HG02938 (cell line): ENCODE measurements at regions not wholly inside any gene's neighbourhood (a gene's known extent, or its start where the extent isn't known, plus 50 kb on each side); places are given as distances from the start of the nearest gene placed in this dataset.

Experiments
- ATAC-seq: cut with Tn5 transposase; IDR thresholded peaks from one replicate; pipeline ENCODE4 v1.9.1; 2021; ENCODE audit warnings: mild to moderate bottlenecking, moderate library complexity; ENCODE audit not compliant: unreplicated experiment

DNA sequence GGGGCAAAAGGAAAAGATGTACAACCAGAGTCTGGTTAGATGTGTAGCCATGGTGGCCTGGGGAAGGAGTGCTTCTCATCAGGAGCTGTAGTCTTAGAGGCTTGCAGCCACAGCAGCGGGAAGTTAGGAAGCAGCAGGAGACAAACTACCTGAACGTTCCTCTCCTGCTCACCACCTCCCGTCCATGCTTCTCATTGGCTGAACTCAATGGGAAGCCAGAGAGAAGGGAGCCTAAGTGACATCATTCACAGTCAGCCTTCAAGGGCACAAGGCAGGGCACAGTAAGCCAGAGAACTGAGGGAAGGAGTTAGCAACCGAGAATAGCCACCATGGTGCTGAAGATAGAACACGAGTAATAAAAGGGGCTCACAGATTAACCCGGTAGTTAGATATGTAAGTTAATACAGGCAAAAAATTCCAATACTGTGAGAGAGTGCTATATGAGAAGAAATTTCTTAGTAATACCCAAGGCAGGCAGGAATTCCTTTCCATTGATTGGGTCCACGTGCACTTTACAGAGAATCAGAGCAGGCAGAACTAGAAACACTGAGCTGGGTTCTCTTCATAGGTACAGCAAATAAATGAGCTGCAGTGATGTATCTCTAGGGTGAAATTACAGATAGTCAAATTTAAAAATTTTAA lies 391.5 kb upstream of the DACH1 start:
- no peak for ATAC-seq

DNA sequence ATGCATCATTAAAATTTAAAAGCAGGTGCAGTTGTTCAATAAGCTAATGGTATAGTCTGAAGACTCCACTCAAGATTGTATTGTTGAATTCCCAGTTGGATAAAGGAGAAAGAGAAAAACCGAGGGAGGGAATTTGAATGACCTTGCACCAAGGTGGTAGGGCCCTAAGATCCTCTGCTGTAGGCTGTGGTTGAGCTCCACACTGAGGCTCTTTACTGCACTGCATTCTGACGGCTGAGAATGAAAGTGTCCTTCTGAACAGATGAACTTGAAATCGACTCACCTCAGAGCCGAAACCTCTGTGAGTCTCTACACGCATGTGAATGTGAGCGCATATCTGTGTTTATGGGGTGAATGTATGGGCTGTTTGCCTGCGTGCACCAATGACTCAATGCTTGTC lies 388.9 kb upstream of the DACH1 start:
- no peak for ATAC-seq

DNA sequence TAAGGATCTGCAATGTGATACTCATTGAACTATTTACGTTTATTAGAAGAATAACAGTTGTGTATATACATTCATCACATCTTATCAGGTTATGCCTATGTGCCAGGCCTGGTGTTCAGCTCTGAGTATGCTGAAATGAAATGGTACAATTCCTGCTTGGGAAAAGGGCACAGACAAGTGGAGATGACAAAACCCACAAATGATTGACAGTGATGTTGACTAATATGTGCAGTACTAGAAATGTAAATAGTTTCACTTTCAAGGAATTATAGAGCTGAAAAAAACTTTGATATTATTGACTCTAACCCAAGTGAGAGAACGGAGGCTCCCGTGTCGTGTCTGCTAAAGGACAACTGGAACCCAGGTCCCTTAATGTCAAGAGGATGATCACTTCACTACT lies 386.8 kb upstream of the DACH1 start:
- ATAC-seq = no peak

DNA sequence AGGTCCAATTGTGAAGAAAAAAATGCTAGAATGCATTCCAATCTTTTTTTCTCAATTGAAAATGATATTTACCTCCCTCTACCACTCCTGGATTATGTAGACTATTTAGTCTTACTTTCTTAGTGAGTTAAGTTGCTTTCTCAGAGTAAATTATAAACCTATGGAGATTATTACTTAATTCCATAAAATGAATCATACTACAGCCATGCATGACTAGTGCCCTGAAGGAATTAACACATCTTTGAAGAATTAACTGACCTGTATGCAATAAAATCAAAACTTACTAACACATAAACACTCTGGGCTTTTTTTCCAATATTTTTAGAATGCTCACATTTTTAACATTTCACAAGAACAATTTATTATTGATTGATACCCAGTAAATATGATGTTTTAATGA lies 379.4 kb upstream of the DACH1 start:
- no peak for ATAC-seq

DNA sequence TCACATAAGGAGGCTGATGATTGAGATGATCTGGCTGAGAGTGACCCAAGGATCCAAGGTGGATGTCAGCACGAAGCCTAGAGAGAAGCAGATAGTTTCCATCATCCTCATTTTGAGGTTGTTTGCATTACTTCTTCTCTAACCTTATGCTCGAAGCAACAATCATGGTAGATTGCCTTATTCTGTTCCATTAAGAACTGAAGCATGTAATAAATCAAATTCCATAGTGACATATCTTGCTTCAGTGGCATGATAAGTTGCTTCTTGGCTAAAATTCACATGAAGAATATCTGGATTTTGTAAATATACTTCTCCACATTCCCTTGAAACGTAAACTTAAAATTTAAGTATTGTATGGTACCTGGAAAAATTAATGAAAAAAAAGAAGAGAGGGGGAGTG lies 377.8 kb upstream of the DACH1 start:
- no peak for ATAC-seq

DNA sequence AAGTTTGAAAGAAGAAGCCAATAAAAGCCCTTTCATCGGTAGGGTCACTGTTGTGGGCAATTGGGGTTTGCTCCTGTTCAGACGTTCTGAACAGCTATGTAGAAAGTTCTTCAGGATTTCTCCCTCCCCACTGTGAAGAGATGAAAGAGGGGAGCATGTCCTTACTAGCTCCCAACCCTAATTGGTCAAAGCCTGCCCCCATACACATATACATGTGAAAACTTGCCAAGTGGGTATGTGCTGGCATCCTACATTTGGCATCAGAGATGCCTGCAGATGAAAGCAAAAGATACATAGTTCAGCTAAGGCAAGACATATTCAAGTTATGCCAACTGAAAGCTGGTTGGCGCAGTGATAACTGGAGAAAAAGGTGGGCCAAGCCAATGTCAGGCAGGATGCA lies 363.1 kb upstream of the DACH1 start:
- no peak for ATAC-seq

DNA sequence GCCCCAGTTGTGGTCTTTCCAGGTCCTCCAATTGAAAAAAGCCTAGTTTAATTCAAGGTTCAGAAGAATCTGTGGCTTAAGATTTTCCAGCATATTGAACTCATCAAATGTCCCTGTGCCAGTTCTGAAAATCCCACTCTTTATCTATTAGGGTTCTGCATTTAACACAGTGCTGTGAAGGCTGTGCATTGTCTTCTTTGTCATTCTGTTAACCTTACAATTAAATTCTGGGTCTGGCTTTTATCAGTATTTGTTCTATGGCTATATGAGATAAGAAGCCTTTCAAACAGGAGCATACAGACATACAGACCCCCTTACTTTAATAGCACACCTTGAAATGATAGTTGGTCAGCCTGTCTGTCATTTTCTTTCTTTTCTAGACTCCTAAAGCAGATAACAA lies 362.1 kb upstream of the DACH1 start:
- no peak for ATAC-seq

GRCh38 chr13:72221276-72221962 lies 354.4 kb upstream of the DACH1 start:
- no peak for ATAC-seq

DNA sequence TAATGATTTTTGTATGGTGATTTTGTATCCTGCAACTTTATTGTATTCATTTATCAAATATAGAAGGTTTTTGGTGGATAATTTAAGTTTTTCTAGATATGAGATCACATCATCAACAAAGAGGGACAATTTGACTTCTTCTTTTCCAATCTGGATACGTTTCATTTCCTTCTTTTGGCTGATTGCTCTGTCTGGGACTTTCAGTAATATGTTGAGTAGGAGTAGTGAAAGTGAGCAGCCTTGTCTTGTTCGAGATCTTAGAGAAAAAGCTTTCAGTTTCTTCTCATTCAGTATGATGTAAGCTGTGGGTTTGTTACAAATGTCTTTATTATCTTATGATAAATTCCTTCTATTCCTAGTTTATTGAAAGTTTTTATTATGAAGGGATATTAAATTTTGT lies 352.0 kb upstream of the DACH1 start:
- peak; percentile 62 for ATAC-seq

GRCh38 chr13:72217142-72217541 lies 350.1 kb upstream of the DACH1 start:
- no peak for ATAC-seq

GRCh38 chr13:72208112-72208645 lies 341.2 kb upstream of the DACH1 start:
- no peak for ATAC-seq

DNA sequence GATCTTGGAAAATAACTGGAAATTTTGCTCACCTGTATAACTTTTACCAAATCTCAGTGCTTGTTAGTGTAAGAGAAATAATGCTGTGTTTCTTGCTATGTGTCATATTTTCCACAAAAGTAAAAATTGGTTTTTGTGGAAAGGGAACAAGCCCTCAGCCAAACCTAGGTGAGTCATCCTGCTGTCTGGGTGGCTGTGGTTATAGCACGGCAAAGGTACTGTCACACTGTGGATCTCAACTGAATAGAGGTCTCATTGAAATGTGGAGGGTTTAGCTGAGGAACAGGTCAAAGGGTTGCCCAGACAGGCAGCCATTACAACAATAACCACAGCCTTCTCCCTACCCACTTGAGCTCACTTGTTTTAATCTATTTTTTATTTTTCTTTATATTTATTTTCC lies 338.8 kb upstream of the DACH1 start:
- ATAC-seq = no peak

DNA sequence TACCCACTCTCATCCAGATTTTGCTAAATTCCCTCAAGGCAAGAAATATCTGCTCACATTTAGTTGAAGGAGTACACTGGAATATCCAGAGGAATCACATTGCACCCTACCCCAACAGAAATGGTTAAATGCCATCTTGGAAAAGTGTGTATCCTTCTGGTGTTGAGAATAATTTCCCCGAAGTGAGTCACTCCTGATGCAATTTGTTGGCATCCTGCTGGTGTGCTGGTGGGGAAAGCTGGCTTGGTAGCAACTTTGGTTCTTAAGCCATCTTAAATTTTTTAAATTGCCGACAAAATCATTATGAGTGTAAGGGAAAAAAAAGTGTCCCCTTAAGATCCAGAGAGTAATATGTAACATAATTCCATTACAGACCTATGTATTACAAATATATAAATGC lies 337.3 kb upstream of the DACH1 start:
- ATAC-seq = no peak

GRCh38 chr13:72201726-72202125 lies 334.7 kb upstream of the DACH1 start:
- no peak for ATAC-seq

- no peak for ATAC-seq
Measured at GRCh38 chr13:72199640-72200039, 332.6 kb upstream of the DACH1 start.

DNA sequence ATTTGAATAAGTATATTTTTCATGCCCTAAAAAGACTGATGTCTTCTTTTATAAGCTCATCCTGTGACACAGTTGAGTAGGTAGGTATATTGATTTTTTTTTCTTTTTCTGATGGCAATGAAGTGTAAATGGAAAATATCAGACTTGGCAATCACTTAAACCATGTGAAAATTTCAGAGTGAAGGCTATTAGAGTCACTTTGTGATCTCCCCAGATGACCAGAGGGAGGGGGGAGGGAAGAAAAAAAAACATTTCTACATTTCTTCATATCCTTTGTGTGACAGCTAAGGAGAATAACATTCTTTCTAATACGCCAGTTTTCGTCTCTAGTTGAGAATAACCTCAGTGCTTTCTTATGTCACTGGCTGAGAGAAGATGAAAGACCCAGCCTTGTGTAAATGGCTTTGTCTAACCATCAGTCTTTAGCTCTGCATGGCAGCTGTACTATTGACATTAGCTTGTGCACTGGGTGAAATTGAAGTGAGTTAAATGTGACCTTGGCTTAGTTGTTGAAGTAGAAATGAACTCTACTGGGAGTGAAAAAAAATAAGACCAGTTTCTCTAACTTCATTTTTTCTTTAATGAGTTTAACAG lies 332.1 kb upstream of the DACH1 start:
- ATAC-seq = no peak

DNA sequence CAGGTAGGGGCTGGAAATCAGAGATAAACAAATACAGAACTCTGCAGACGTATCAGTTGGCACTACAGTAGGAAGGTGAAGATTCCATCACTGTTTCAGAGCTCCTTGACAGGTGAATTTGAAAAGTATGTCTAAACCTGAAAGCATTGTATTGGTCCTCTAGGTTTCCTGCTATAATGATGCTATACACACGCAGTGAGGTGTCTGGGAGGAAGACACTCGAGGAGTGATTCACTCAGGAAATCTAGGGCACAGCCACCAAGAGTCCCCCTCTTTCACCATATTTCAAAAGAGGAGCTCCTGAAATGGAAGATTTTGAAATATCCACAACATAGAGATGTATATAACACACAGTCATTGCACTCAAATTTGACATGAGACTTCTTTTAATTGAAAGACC lies 331.0 kb upstream of the DACH1 start:
- no peak for ATAC-seq

GRCh38 chr13:72195044-72195704 lies 328.2 kb upstream of the DACH1 start:
- ATAC-seq = no peak

GRCh38 chr13:72194523-72194922 lies 327.5 kb upstream of the DACH1 start:
- ATAC-seq = no peak

- no peak for ATAC-seq
Measured at GRCh38 chr13:72186730-72187422, 319.9 kb upstream of the DACH1 start.

DNA sequence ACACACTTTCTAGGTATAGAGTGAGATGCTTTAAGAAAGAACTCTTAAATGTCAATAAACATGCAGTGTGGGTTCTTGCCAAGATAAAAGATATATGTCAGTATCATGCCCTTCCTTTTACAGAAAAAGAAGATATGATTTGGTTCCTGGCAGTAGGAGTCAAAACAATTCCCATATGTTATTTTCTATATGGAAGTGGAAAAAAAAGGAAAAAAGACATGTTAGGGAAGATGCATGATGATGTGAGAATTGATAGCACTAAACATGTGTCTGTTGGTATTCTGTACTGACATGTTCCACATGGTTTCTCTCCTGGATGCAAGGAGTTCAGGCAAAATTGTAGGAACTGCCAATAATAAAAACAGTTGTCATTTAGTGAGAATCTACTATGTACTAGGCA lies 318.8 kb upstream of the DACH1 start:
- ATAC-seq = no peak
